Ureter (tissue), 1 donor: ENCODE measurements at regions not wholly inside any gene's neighbourhood (a gene's known extent, or its start where the extent isn't known, plus 50 kb on each side); places are given as distances from the start of the nearest gene placed in this dataset.
"Not testable (repeated sequence)": the region's sequence is repeated elsewhere in the genome, so short reads cannot be mapped to it uniquely, and the experiment has no call there.

Experiments used
- DNase-seq: peaks from one replicate; pipeline ENCODE4 v3.0.0-alpha.2; 2020; ENCODE audit warnings: low spot score
- donor health status: DM: yes; HTN: yes; CAD: no.

DNA sequence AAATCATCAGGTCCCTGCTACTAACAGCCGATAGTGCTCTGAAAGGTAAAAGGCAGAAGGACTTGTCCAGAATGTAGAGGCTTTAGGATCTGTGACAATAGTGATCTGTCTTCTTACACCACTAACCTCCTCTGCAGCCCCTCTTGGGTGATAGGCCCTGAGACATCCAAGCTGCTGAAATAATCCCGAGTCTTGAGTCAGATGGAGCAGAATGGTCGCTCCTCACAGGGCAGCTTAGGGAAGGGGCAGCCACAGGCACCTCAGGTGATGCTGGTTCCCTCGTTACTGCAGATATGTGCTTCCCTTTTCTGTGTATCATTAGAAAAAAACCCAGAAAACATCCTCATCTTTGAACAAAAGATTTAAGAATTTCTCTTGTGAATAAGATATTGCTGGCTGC is 157.1 kb upstream of the DLX2 start:
- no peak for DNase-seq

DNA sequence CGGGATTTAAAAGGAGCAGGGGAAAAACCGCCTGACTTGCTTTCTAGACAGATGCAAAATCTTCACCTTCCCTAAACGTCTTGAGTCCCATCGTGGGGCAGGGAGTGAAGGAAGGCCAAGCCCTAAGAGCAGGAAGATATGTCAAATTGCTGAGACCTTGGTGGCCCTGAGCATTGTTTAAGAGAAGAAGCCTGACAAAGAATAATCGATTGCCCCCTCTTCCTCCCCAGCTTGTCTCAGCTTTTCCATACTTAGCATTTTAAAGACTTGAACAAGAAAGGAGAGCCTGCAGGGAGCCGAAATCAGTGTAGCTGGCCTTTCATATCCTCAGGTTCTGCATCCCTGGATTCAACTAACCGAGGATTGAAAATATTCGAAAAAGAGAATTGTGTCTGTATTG is 157.6 kb upstream of the DLX2 start:
- DNase-seq = no peak

DNA sequence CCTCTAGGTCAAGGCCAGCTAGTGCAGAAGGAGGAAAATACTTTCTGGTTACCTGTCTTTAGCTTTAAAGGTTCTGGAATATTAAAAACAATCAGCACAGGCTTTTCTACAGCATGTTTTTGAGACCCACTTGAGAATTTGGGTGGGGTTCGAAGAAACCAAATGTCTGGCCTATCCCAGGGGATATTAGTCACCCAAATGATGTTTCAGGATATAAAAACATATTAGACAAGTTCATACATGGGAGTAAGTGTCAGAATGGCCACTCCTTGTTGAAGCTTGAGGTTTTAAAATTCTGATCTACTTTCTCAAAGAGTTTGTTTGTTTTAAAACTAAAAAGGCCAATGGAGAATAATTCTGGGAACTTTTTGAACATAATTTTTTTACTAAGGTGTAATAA is 158.6 kb upstream of the DLX2 start:
- DNase-seq = no peak

DNA sequence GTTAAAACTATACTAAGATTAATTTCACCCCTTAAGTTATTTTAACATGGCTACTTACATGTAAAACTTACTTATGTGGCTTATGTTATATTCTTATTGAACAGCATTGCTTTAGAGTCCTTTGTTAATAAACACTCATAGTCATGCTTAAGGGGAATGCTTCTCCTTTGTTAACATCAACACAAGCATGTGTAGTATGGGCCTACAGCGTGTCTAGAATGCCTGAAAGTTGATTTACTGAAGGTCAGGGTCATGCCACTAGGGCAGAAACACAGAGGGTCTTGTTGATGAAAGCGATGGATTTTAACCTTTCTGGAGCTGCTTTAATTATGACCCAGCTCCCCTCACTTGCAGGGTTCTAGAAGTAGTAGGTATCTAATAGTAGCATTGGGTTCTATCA is 159.8 kb upstream of the DLX2 start:
- DNase-seq = no peak

DNA sequence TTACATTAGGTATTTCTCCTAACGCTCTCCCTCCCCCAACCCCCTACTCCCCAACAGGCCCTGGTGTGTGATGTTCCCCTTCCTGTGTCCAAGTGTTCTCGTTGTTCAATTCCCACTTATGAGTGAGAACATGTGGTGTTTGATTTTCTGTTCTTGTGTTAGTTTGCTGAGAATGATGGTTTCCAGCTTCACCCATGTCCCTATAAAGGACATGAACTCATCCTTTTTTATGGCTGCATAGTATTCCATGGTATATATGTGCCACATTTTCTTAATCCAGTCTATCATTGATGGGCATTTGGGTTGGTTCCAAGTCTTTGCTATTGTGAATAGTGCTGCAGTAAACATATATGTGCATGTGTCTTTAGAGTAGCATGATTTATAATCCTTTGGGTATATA is 162.1 kb upstream of the DLX2 start:
- DNase-seq = not testable (repeated sequence)

DNA sequence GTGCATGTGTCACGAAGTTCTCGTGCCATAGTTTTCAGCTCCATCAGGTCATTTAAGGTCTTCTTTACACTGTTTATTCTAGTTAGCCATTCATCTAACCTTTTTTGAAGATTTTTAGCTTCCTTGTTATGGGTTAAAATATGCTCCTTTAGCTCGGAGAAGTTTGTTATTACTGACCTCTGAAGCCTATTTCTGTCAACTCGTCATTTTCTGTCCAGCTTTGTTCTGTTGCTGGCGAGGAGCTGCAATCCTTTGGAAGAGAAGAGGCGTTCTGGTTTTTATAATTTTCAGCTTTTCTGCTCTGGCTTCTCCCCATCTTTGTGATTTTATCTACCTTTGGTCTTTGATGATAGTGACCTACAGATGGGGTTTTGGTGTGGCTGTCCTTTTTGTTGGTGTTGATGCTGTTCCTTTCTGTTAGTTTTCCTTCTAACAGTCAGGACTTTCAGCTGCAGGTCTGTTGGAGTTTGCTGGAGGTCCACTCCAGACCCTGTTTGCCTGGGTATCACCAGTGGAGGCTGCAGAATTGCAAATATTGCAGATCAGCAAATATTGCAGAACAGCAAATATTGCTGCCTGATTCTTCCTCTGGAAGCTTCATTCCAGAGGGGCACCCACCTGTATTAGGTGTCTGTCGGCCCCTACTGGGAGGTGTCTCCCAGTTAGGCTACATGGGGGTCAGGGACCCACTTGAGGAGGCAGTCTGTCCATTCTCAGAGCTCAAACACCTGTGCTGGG is 157.7 kb upstream of the ITGA6 start:
- not testable (repeated sequence) for DNase-seq

DNA sequence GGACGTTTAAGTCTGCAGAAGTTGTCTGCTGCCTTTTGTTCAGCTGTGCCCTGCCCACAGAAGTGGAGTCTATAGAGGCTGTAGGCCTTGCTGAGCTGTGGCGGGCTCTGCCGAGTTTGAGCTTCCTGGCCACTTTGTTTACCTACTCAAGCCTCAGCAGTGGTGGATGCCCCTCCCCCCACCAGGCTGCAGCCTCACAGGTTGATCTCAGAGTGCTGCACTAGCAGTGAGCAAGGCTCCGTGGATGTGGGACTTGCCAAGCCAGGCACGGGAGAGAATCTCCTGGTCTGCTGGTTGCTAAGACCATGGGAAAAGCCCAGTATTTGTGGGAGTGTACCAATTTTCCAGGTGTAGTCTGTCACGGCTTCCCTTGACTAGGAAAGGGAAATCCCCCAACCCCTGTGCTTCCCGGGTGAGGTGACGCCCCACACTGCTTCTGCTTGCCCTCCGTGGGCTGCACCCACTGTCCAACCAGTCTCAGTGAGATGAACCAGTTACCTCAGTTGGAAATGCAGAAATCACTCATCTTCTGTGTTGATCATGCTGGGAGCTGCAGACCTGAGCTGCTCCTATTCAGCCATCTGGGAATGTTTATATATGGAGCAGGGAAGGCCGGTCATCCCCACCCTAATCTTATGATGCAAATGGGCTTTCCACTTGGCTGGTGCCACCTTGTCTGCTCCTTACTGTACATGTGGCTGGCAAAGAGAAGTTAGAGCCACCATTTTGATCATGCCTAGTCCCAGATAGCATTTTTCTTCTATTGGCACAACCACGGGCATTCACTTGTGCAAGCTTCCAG is 156.9 kb upstream of the ITGA6 start:
- DNase-seq = peak; percentile 67

DNA sequence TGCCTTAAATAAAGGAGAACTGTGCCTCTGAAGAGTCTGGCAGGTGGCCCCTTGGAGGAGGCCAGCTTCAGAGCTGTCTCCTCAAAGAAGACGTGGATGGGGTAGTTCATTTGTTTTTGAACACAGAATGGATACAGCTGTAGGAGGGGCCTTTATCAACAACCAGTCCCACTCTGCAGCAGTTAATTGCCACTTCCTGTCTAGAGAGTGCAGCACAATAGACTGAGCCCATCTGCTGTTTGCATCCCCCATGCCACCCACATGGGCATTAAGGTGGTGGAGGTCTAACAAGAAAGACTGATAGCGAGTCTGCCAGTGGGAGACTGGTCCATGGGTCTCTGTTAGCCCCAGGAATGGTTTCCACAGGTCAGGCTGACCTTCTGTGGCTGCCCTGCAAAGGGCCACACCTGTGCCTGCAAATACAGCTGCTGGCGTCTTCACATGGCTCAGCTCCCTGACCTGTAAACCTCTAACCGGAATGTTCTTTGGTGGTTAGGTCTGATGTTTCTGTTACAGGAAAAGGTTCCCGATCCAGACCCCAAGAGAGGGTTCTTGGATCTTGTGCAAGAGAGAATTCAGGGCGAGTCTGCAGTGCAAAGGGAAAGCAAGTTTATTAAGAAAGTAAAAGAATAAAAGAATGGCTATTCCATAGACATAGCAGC is 153.3 kb upstream of the ITGA6 start:
- DNase-seq = no peak

DNA sequence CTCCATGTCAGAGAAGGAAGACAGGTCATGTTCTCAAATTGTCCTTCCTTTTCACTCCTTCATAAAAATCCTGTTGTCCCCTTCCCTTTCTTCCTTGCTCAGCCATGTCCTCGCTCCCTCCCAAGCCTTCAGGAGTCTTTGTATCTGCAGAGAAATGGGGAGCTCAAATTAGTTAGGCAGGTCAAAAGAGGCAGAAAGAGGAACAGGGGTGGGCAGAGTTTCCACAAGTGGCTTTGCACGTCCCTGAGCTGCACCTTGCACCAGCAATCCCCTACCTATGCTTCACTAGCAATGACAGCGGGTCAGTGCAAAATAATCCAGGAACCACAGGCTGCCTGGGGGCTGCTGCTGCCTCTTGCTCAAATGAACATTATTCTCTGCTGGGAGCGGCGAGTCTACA is 152.1 kb upstream of the ITGA6 start:
- DNase-seq = no peak

DNA sequence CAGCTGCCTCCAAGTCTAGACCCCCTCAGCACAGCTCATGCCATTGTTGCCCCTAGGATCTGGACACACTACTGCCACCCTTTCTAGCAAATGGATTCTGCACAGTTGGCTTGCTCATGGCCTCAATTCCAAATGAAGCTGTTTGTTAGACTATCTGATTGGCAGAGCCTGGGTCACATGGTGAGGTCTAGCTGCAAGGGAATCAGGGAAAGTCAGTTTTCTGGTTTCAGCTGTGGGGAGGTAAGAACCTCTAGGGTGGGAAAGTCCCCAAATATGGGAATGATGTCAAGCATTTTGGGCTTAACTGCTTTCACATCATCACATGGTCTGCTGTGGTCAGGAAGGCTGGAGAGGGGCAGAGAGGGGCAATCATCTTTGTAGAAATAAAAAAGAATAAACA is 150.4 kb upstream of the ITGA6 start:
- no peak for DNase-seq

DNA sequence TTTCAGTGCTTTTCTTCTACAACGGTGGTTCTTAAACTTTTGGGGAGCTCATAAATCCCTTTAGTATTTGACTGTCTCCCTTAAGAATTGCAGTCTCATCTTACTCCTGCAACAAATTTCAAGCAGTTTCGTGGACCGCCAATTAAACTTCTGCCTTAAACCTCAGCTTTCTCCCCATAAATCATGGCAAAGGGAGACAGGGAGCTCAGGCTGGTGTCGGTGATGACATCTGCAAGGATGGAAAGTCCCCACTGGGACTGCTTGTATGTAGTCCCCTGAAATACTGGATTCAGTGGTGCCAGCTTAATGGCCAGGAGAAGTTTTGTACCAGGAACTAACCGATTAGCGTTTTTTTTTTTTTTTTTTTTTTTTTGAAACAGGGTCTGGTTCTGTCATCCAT is 148.7 kb upstream of the ITGA6 start:
- no peak for DNase-seq

DNA sequence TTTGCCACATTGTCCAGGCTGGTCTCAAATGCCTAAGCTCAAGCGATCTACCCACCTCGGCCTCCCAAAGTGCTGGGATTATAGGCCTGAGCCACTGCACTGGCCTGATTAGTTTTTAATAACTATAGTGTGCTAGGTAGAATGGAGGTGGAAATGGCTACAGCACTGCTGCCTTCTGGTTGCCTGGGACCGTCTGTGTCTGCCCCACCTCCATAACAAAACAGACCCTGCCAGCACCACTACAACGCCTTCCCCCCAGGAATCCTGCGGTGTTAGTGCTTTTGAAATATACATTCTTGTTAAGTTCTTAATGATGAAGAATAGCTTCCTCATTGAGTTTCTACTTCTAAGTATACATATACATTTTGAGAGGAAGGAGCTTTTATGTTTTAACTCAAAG is 148.2 kb upstream of the ITGA6 start:
- DNase-seq = no peak

DNA sequence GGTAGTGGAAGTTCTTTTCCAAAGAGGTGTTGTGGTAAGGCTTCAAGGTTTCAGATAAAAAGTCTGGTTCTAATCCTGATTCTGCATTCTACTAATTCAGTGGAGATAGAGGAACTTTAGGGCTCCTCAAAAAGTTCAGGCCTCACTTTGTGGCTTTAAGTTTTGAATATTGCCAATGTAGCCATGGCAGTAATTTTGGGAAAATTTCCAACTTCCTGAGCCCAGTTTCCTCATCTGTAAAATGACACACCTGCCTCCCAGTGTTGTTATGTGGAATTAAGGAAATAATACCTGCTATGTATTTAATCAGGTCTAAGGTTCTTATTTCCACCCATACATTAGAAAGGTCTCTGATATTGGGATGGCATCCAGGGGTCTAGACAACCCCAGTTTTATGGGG is 147.6 kb upstream of the ITGA6 start:
- DNase-seq = no peak

DNA sequence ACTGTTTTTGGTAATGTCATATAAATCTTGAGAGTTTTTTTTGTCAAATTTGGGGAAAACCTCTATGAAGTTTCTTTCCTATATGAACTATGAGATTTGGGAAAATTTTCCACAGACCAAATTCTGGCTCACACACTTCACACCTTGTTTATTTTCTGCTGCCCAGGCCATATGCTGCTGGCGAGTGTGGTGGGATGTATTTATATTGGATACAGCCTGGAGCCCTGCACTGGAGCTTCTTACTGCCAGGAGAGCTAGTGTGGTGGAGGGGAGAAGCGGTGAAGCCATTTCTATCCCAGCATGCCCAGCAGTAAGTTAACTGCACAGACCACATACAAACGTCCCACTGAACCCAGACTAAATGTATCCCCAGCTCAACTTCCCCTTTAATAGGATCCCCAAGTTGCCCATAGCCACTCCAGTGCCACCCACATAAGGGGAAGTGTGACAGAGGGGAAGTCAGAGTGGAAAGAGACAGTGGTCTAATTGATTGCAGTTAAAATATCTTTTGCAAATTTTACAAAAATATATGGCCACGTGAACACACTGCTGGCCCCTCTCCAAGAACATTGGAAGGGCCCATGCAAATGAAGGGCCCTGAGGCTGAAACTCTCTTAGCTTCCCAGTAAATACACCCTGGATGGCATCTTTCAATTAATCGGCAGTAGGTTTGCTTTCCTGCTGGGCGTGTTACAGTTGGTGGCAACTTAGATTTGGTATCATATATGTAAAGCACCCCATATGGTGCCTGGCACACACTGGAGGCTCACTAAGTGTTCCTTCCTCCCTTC is 146.6 kb upstream of the ITGA6 start:
- DNase-seq = no peak

DNA sequence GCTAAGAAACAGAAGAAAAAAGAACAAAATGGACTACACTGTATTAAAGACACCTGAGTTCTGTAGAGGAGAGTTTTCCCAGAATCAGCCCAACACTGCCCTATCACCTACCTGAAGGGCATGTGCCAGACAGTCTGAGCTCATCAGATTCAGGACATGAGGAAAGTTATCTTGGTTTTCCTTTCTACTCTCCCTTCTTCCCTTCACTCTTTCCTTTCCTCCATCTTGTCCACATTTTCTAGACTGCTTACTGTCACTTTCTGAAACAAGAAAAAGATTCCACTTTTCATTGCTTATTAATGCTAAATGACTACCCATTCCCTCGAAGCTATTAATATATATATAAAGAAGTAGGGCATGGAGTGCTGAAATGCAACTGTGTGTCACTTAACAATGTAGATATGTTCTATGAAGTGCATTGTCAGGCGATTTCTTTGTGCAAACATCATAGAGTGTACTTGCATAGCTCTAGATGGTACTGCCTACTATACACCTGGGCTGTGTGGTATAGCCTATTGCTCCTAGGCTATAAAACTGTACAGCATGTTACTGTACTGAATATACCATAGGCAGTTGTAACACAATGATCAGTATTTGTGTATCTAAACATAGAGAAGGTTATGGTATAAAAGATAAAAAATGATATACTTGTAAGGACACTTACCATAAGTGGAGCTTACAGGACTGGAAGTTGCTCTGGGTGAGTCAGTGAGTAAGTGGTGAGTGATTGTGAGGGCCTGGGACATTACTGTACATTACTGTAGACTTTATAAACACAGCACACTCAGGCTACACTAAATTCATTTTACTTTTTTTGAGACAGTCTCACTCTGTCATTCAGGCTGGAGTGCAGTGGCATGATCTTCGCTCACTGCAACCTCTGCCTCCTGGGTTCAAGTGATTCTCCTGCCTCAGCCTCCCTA is 145.5 kb upstream of the ITGA6 start:
- DNase-seq = no peak

DNA sequence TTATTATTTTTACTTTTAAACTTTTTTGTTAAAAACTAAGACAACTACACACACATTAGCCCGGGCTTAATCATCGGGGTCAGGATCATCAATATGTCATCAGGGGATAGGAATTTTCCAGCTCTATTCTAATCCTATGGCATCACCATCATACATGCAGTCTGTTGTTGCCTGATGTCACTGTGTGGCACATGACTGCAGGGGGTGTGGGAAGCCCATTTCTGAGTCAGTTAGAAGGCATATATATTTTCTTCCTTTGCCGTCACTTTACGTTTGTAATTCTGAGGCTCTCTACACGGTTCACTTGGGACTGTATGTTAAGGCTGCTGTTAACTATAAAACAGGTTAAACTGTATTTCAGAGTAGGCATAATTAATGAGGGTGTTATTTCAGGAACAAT is 144.4 kb upstream of the ITGA6 start:
- no peak for DNase-seq

DNA sequence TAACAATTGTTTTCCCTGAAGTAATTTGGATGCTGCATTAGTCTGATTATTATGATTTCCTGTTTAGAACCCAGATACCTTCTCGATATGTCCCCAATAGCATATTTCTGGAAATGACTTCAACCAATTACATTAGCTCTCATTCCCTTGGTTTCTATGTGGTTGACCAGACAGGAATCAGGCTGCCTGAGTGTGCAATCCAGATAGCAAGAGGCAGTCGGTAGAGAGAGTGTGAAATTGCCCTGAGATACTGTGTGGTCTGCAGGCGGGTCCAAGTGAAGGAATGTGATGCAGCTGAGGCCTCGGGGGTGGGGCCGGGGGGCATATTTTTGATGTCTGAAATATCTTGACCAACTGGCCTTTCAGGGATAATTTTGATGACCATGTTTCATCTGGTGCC is 143.9 kb upstream of the ITGA6 start:
- DNase-seq = no peak

DNA sequence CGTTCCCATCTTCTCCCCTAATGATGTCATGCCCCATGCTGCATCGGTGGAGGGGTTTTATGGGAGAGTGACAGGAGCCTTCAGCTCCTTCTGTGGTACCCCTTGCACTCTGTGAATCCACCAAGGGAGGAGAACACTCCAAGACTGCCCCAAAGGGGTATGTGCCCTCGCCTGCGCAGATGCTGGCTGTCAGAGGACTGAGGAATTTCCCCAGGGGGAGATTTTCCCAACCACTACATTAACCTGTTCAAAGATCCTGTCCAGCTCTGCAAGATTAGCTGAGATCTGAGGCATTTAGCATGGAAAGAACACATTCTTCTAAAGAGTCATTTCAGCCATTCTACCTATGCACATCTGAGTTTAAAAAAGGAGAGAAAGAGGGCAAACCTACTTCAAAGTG is 143.2 kb upstream of the ITGA6 start:
- no peak for DNase-seq

DNA sequence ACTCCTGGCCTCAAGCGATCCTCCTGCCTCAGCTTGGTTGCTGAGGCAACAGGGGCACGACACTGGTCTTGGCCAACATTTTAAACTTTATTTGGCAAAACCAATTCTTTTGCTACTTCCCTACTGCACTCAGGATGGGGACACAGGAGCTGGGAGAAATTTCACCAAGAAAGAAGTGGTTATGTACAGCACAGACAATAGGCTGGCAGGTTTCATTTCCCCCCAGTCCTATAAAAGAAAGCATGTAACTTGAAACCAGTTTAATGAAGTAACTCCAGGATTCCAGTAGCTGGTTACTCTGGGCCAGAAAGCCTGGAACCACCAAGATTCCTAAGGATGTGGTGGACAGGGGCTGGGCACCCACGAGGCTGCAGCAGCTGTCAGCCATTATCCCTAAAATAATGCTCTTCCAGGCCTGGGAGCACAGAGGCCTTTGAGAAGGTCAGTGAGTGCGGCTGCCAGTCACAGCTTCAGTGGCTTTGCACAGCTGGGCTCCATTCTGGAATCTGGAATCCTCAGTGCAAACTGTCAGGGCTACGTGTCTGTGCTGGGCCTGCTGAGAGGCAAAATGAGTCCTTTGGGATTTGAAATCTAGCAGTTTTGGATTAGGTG is 142.3 kb upstream of the ITGA6 start:
- no peak for DNase-seq

DNA sequence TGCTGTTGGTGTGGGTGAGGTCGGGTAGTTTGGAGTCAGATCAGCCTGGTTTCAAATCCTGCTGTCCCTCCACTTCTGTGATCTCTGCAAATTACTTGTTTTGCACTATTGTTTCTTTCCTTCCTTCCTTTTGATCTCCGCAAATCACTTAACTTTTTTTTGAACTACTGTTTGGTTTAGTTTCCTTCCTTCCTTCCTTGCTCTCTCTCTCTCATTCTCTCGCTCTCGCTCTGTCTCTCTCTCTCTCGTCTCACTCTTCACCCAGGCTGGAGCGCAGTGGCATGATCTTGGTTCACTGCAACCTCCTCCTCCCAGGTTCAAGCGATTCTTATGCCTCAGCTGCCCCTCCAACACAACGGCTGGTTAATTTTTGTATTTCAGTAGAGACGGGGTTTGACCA is 141.6 kb upstream of the ITGA6 start:
- DNase-seq = no peak

DNA sequence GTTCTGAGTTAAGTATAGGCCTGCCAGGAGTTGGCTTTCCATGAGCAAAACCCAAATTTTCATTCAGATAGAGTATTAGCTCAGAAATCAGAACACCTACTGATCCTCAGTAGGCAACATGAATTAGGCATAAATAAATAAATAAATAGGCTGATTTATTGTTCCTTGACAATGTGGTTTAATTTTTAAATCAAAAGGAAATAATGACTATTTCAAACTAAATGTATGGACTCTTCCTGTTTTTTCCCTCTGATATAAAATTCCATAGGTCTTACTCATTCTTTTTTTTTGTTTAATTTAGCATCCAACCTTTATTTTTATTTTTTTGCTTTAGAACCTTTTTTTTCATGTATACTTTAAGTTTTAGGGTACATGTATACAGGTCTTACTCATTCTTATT is 140.2 kb upstream of the ITGA6 start:
- DNase-seq = no peak
